H1 (cell line): ENCODE measurements at regions not wholly inside any gene's neighbourhood (a gene's known extent, or its start where the extent isn't known, plus 50 kb on each side); places are given as distances from the start of the nearest gene placed in this dataset.

Experiments used
- CBX5 ChIP-seq: fragments of 300-800, 300-1000 bp; sonication (generic); IDR thresholded peaks from 2 replicates; pipeline ENCODE4 v1.7.1; 2016; ENCODE audit warnings: antibody characterized with exemption, low read length, low read depth
- PHF8 ChIP-seq: fragments of 200-600 bp; sonication (generic); conservative IDR thresholded peaks from 2 replicates; pipeline ENCODE4 v1.7.1; 2012; ENCODE audit warnings: low read depth, mild to moderate bottlenecking, inconsistent platforms, low read length, moderate library complexity
- SRF ChIP-seq: IDR thresholded peaks from 2 replicates; pipeline ENCODE4 v1.6.1; 2011; ENCODE audit warnings: mild to moderate bottlenecking, low read depth, low read length, moderate library complexity

- TF ChIP-seq CBX5 (no peak), SRF (no peak), PHF8 (no peak)
These were observed 420.2 kb upstream of the ROBO1 start (continued) for GRCh38 chr3:80187981-80188380.
